ENCODE measurements at regions not wholly inside any gene's neighbourhood (a gene's known extent, or its start where the extent isn't known, plus 50 kb on each side); places are given as distances from the start of the nearest gene placed in this dataset.

DNA sequence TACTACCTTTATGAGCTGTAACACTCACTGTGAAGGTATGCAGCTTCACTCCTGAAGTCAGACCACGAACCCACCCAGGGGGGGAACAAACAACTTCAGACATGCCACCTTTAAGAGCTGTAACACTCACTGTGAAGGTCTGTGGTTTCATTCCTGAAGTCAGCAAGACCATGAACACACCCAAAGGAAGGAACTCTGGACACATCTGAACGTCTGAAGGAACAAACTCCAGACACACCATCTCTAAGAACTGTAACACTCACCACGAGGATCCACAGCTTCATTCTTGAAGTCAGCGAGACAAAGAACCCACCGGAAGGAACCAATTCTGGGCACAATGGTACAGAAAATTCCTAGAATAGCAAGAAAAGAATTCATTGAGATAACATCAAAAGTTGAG is 1796.5 kb upstream of the MIR17HG start:
- Mint-ChIP-seq H3K27me3 (ENCODE audit: low read depth, poor library complexity) (no peaks in the 10 kb centered on the region), H3K4me3 (no peak overlapping the region)
- TF ChIP-seq, protein P1, sequence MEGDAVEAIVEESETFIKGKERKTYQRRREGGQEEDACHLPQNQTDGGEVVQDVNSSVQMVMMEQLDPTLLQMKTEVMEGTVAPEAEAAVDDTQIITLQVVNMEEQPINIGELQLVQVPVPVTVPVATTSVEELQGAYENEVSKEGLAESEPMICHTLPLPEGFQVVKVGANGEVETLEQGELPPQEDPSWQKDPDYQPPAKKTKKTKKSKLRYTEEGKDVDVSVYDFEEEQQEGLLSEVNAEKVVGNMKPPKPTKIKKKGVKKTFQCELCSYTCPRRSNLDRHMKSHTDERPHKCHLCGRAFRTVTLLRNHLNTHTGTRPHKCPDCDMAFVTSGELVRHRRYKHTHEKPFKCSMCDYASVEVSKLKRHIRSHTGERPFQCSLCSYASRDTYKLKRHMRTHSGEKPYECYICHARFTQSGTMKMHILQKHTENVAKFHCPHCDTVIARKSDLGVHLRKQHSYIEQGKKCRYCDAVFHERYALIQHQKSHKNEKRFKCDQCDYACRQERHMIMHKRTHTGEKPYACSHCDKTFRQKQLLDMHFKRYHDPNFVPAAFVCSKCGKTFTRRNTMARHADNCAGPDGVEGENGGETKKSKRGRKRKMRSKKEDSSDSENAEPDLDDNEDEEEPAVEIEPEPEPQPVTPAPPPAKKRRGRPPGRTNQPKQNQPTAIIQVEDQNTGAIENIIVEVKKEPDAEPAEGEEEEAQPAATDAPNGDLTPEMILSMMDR (IDR thresholded peaks at IDR 0.05): no peak

DNA sequence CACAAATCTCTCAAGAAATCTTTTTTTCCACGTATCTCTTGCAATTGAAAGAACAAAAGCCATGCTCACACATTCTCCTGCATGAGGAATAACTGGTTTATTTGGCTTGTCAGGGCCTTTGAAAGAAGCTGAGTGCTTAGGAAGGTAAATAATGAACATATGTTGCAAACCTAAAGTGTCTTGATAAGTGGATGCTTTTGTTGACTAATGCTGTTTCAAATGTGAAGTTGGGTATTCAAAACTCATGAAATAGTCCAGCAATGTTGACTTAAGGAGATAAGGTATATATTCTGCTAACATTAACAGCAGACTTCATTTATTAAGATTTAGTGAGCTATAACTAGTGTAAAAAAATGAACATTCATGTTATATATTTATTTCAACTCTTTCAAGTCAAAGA is 1792.7 kb upstream of the MIR17HG start:
- DNase-seq: no peak
- no peak overlapping the region for H3K27ac Mint-ChIP-seq
- H3K27me3 Mint-ChIP-seq (ENCODE audit: low read depth, poor library complexity): no peaks in the 10 kb centered on the region
- no peaks in the 10 kb centered on the region for H3K4me1 Mint-ChIP-seq
- H3K36me3 Mint-ChIP-seq (ENCODE audit: low read depth): no peaks in the 10 kb centered on the region
- no peaks in the 10 kb centered on the region for H3K9me3 Mint-ChIP-seq
- no peak overlapping the region for H3K4me3 Mint-ChIP-seq
- TF ChIP-seq, protein P1 (IDR thresholded peaks at IDR 0.05): no peak

More for the DNA sequence above, 1796.5 kb upstream of the MIR17HG start:
- Mint-ChIP-seq H3K27ac (no peak overlapping the region), H3K36me3 (ENCODE audit: low read depth) (no peaks in the 10 kb centered on the region), H3K4me1 (no peaks in the 10 kb centered on the region), H3K9me3 (no peaks in the 10 kb centered on the region)
- DNase-seq: no peak

DNA sequence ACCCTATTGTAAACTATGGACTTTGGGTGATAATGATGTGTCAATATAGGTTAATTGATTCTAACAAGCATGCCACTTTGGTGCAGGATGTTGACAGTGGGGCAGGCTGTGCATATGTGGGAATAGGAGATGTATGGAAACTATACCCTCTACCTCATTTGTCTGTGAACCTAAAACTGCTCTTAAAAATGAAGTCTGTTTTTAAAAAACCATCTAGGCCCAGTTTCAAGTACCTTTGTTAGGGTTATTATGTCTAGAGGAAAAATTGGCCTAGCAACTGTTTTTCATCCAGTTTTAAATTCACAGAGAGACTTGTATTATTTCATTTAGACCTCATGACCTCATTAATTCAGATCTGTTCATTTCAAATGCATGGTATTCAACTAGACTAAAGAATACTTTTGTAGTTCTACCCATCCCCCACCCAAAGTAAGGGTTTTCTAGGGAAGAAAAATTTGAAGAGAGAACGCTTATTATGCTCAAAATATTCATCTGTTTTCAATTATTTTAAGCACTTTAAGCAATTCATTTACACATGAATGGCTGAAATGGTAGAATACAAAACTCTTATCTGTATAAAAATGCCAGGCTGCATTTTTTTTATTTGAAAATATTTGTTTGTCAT is 1781.9 kb upstream of the MIR17HG start:
- Mint-ChIP-seq H3K27ac (no peak overlapping the region), H3K9me3 (peaks cover 4% of the 10 kb centered on the region), H3K4me1 (no peaks in the 10 kb centered on the region), H3K4me3 (no peak overlapping the region), H3K36me3 (ENCODE audit: low read depth) (no peaks in the 10 kb centered on the region), H3K27me3 (ENCODE audit: low read depth, poor library complexity) (no peaks in the 10 kb centered on the region)
- no peak for DNase-seq
- TF ChIP-seq, protein P1 (IDR thresholded peaks at IDR 0.05): no peak

DNA sequence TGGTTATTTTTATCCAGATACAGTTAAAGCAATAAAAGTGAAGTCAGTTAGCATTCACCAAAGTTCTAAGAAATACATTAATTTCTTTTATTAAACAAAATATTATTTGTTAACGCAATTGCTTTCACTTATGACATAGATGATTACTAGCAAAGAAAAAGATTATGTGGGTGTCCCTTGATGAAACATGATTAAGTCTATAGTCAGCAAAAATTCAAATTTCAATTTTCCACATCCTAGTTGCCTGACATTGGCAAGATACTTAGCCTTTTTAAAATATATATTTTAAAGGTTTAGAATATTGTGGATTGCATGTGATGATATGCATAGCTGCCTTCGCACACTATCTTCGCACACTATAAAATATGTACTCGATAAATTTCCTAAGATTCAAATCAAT is 1780.5 kb upstream of the MIR17HG start:
- Mint-ChIP-seq H3K4me1 (no peaks in the 10 kb centered on the region), H3K4me3 (no peak overlapping the region), H3K27ac (no peak overlapping the region), H3K36me3 (ENCODE audit: low read depth) (peaks cover 10% of the 10 kb centered on the region), H3K27me3 (ENCODE audit: low read depth, poor library complexity) (no peaks in the 10 kb centered on the region), H3K9me3 (peaks cover 18% of the 10 kb centered on the region)
- DNase-seq: no peak
- TF ChIP-seq, protein P1 (IDR thresholded peaks at IDR 0.05): no peak

DNA sequence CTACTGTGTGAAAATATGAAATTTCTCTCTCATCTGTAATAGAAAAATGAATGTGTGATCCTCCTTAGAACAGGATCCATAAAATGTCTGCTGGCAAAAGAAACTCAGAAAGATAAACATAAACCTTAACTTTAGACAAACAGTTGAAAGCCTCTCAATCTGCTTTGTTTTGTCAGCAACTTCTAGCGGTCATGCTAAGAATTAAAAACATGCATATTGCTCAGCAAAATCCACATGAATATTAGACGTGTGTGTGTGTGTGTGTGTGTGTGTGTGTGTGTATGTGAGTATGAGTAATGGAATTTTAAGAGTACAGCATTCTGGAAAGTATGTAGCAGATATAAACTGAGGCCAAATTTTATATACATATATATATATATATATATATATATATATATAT is 1779.2 kb upstream of the MIR17HG start:
- TF ChIP-seq, protein P1 (IDR thresholded peaks at IDR 0.05): no peak
- no peak overlapping the region for H3K4me3 Mint-ChIP-seq
- H3K27ac Mint-ChIP-seq: no peak overlapping the region
- H3K36me3 Mint-ChIP-seq (ENCODE audit: low read depth): peaks cover 10% of the 10 kb centered on the region
- H3K4me1 Mint-ChIP-seq: no peaks in the 10 kb centered on the region
- peaks cover 28% of the 10 kb centered on the region for H3K9me3 Mint-ChIP-seq
- H3K27me3 Mint-ChIP-seq (ENCODE audit: low read depth, poor library complexity): no peaks in the 10 kb centered on the region
- no peak for DNase-seq

DNA sequence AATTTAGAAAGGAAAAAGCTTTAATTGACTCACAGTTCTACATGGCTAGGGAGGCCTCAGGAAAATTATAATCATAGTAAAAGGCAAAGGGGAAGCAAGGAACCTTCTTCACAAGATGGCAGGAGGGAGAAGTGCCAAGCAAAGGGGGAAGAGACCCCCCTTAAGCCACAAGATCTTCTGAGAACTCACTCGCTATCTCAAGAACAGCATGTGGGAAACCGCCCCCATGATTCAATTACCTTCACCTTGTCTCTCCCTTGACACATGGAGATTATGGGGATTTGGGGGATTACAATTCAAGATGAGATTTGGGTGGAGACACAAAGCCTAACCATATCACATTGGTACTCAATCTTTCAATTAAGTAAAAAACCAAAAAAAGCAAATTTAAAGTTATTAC is 1778.7 kb upstream of the MIR17HG start:
- H3K27ac Mint-ChIP-seq: no peak overlapping the region

More for the DNA sequence above, 1778.7 kb upstream of the MIR17HG start:
- H3K4me3 Mint-ChIP-seq: no peak overlapping the region
- H3K36me3 Mint-ChIP-seq (ENCODE audit: low read depth): peaks cover 10% of the 10 kb centered on the region
- H3K9me3 Mint-ChIP-seq: peaks cover 28% of the 10 kb centered on the region
- no peaks in the 10 kb centered on the region for H3K27me3 Mint-ChIP-seq (ENCODE audit: low read depth, poor library complexity)
- DNase-seq: no peak
- TF ChIP-seq, protein P1 (IDR thresholded peaks at IDR 0.05): no peak
- no peaks in the 10 kb centered on the region for H3K4me1 Mint-ChIP-seq
